DOHH2 (cell line): ENCODE measurements at regions not wholly inside any gene's neighbourhood (a gene's known extent, or its start where the extent isn't known, plus 50 kb on each side); places are given as distances from the start of the nearest gene placed in this dataset.

Experiments used
- CTCF ChIP-seq: fragments of 200-600 bp; sonication (generic); IDR thresholded peaks from one replicate; pipeline ENCODE4 v1.5.1; 2014; ENCODE audit warnings: antibody characterized with exemption, mild to moderate bottlenecking, low read depth, low read length; ENCODE audit not compliant: poor library complexity, severe bottlenecking
- EZH2phosphoT487 ChIP-seq: fragments of 200-600 bp; sonication (generic); IDR thresholded peaks from 2 replicates; pipeline ENCODE4 v1.6.1; 2017; ENCODE audit warnings: borderline replicate concordance, mild to moderate bottlenecking, antibody characterized with exemption, low read length, moderate library complexity, mixed read lengths

- TF ChIP-seq EZH2phosphoT487: no peak
- TF ChIP-seq CTCF: peak; percentile 12
These were observed 131.8 kb upstream of the VSTM2B start for GRCh38 chr19:29393915-29394460.
